ENCODE measurements at regions not wholly inside any gene's neighbourhood (a gene's known extent, or its start where the extent isn't known, plus 50 kb on each side); places are given as distances from the start of the nearest gene placed in this dataset.
"Not testable (repeated sequence)": the region's sequence is repeated elsewhere in the genome, so short reads cannot be mapped to it uniquely, and the experiment has no call there.

DNA sequence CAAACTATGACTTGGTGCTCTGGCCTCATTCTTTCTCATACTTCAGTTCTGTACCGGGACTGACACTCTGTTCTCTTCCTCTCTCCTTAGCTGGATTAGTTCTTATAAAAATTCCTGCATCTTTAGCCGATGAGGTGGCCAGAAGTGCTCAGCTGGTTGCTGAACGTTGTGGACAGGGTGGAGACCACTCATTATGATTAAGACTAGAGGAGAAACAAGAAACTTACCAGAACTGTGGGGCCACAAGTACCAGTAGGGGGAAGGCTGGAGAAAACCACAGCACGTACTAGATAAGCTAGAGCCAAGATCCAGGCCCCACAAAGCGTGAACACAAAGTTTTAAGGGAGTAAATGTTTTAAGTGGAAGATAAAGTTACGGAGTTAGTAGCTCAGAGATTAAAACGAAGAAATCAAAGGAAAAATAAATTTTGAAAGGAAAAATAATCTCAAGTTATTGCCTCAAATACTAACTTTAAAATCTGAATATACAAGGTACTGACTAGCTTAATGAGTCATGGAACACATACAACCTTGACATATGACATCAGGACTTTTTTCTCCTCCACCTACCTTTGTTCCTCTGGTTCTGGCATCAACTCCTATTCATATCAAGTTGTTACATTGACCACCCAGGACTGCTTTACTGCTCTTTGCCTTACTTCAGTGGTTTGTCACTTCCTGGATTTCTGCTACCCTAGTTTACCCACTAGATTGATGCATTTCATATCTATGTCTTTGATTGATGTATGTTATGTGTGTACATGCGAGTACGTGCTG is 469.0 kb downstream of the TFEC start:
- no peaks in the 10 kb centered on the region for H3K9me3 ChIP-seq (ENCODE audit: control insufficient read depth, insufficient read depth, low read length)
- no peaks in the 10 kb centered on the region for H3K36me3 ChIP-seq (ENCODE audit: insufficient read depth, low read length)
- no peaks in the 10 kb centered on the region for H3K4me1 ChIP-seq (ENCODE audit: insufficient read depth, low read length)
- no peak overlapping the region for H3K9ac ChIP-seq (ENCODE audit: low read depth, low read length)

DNA sequence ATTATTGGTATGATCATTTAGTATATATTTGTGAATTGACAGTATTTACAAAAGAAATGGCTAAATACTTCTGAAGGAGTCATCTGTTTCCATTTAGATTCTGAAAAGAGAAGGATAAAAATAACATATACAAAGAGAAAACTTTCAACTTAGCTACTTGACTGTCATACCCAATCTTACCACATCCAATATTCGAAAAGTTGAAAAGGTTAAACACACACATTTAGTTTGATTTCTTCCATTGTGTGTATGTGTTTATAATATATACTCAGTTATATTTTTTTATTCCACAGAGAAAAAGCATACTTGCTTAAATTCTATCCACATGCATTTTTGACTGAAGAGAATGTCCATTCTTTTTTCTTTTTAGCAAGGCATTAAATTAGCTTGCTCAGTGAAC is 470.7 kb downstream of the TFEC start:
- H3K36me3 ChIP-seq (ENCODE audit: insufficient read depth, low read length) = no peaks in the 10 kb centered on the region
- no peaks in the 10 kb centered on the region for H3K9me3 ChIP-seq (ENCODE audit: control insufficient read depth, insufficient read depth, low read length)
- H3K9ac ChIP-seq (ENCODE audit: low read depth, low read length) = no peak overlapping the region
- no peaks in the 10 kb centered on the region for H3K4me1 ChIP-seq (ENCODE audit: insufficient read depth, low read length)

DNA sequence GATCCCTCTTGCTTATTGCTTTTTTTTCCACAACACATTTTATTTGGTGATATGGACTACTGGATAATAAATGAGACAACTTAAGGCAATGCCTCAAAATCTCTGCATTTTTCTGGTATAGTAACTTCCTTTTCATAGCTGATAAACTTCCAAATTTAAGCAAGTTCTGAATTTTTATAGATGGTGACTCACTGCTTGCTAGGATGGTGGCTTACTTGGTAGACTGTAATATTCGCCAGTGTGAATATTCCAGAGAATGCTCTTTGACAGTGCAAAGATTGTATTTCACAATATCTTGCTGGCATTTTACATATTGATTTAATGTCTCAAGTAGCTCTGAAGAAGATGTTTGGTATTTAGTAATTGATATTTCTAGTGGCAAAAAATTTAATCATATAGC is 472.4 kb downstream of the TFEC start:
- no peaks in the 10 kb centered on the region for H3K4me1 ChIP-seq (ENCODE audit: insufficient read depth, low read length)
- no peak overlapping the region for H3K9ac ChIP-seq (ENCODE audit: low read depth, low read length)
- H3K9me3 ChIP-seq (ENCODE audit: control insufficient read depth, insufficient read depth, low read length) = no peaks in the 10 kb centered on the region
- no peaks in the 10 kb centered on the region for H3K36me3 ChIP-seq (ENCODE audit: insufficient read depth, low read length)

DNA sequence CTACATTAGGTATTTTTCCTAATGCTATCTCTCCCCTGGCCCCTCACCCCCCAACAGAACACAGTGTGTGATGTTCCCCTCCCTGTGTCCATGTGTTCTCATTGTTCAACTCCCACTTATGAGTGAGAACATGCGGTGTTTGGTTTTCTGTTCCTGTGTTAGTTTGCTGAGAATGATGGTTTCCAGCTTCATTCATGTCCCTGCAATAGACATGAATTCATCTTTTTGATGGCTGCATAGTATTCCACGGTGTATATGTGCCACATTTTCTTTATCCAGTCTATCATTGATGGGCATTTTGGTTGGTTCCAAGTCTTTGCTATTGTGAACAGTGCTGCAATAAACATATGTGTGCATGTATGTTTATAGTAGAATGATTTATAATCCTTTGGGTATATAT is 473.3 kb downstream of the TFEC start:
- not testable (repeated sequence) for H3K9ac ChIP-seq (ENCODE audit: low read depth, low read length); H3K36me3 ChIP-seq (ENCODE audit: insufficient read depth, low read length); H3K9me3 ChIP-seq (ENCODE audit: control insufficient read depth, insufficient read depth, low read length); H3K4me1 ChIP-seq (ENCODE audit: insufficient read depth, low read length)

DNA sequence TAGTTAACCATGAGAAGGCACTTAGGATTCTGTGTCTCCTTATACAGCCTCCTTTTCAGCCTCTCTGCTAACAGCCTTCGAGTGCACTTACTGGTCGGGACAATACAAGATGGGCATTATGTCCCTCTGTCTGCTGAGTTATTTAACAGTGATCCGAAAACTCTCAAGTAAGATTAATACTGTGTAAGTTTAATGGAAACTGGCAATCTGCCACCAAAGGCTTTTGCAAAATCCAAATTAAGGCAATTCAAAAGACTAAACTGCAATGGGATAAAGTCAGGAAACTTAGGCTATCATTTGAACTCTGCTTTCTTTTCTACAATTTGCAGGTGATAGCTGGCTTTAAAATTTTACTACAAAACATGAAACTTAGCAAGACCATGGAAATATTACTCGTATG is 477.8 kb downstream of the TFEC start:
- Histone ChIP-seq H3K9me3 (ENCODE audit: control insufficient read depth, insufficient read depth, low read length) (no peaks in the 10 kb centered on the region), H3K9ac (ENCODE audit: low read depth, low read length) (no peak overlapping the region)

DNA sequence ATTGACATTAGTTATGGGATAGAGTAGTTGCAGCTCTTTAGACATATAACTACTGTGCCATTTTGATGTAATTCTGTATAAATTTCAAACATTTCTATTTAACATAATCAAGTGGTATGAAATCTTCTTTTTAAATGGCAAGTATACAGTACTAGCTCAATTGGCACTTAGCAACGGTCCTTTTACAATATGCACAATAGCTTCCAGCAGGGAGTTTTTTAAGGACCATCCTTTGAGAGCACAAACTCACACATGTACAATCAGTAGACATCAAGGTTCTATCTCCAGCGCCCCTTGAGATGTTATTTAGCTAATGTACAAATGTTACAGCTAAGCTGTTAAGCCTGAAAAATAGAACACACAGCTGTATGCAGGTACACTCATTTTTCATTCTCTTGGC is 480.7 kb downstream of the TFEC start:
- Histone ChIP-seq H3K36me3 (ENCODE audit: insufficient read depth, low read length) (no peaks in the 10 kb centered on the region), H3K9ac (ENCODE audit: low read depth, low read length) (no peak overlapping the region), H3K9me3 (ENCODE audit: control insufficient read depth, insufficient read depth, low read length) (no peaks in the 10 kb centered on the region), H3K4me1 (ENCODE audit: insufficient read depth, low read length) (no peaks in the 10 kb centered on the region)

More for the DNA sequence above, 477.8 kb downstream of the TFEC start:
- H3K36me3 ChIP-seq (ENCODE audit: insufficient read depth, low read length) = no peaks in the 10 kb centered on the region
- no peaks in the 10 kb centered on the region for H3K4me1 ChIP-seq (ENCODE audit: insufficient read depth, low read length)

DNA sequence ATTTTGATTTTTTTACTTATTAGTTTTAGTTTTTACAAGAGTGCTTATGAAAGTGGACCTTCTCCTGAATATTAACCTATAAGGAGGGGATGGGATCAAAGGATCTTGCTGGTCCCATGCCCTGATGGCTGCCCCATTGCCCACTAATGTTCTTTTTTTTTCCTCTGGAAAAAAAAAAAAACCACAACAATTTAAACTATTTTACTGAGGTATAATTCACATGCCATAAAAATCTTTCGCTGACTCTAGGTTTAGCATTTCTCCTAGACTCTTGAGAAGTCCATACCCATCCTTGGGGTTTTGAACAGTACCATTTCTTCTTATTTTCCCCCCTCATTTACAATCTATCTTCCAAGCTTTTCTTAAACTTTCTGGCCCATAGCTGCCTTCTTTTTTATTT is 481.8 kb downstream of the TFEC start:
- Histone ChIP-seq H3K9ac (ENCODE audit: low read depth, low read length) (no peak overlapping the region), H3K4me1 (ENCODE audit: insufficient read depth, low read length) (no peaks in the 10 kb centered on the region), H3K36me3 (ENCODE audit: insufficient read depth, low read length) (no peaks in the 10 kb centered on the region), H3K9me3 (ENCODE audit: control insufficient read depth, insufficient read depth, low read length) (no peaks in the 10 kb centered on the region)

DNA sequence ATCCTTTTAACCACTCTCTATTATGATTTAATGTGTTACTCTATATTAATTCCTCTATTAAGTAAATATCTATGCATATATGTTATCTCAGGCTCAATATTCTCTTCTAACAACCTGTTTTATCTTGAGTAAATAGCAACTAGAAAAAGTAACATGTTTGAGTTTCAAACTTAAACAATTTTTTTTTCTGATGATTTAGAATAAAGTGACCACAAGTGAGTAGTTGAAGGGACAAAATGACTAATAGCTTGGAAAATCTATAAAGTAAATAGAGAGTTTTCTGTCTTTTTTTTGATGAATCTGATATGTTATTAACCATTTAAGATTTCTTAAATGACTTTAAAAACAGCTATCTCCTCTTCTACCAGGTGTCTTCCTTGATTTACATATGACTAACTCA is 483.8 kb downstream of the TFEC start:
- H3K36me3 ChIP-seq (ENCODE audit: insufficient read depth, low read length) = no peaks in the 10 kb centered on the region
- no peak overlapping the region for H3K9ac ChIP-seq (ENCODE audit: low read depth, low read length)
- no peaks in the 10 kb centered on the region for H3K9me3 ChIP-seq (ENCODE audit: control insufficient read depth, insufficient read depth, low read length)
- H3K4me1 ChIP-seq (ENCODE audit: insufficient read depth, low read length) = no peaks in the 10 kb centered on the region

DNA sequence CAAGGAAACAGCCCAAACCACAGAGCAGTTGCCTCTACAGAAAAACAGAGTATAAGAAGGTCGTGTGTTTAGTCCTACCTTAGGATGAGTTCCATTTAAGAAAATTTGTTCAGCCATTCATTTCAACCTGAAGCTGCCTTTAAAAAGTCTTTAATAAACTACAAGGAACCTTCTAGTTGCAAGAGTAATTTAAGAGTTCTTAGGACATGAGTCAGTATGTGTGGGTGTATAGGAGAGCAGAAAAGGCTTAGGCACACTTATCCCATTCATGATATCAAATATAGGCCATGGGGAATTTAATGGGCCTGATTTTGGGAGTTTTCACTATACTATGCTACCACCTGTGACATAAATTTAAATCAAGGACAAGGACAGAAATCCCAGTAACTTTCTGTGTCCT is 496.8 kb downstream of the TFEC start:
- no peaks in the 10 kb centered on the region for H3K36me3 ChIP-seq (ENCODE audit: insufficient read depth, low read length)
- no peaks in the 10 kb centered on the region for H3K9me3 ChIP-seq (ENCODE audit: control insufficient read depth, insufficient read depth, low read length)
- H3K4me1 ChIP-seq (ENCODE audit: insufficient read depth, low read length) = no peaks in the 10 kb centered on the region
- H3K9ac ChIP-seq (ENCODE audit: low read depth, low read length) = no peak overlapping the region

DNA sequence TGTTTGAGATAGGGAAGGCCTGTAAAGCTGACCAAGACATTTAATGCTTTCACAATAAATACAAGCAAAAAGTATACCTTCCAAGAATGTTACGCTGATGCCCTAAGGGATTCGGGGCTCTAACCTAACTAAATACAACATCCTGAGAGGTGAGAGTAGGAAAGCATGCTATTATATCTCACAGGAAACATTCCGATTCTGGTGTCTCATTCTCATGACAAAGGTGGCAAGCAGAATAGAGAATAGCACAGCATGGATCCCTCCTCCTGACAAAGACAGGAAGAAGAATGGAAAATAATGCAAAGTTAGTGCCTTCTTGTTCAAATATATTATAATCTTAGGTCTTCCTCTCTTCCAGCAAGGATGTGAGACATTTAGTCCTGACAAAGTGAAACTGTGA is 504.3 kb downstream of the TFEC start:
- H3K4me1 ChIP-seq (ENCODE audit: insufficient read depth, low read length) = peaks cover 9% of the 10 kb centered on the region; the same call in 1 of the 2 replicates

DNA sequence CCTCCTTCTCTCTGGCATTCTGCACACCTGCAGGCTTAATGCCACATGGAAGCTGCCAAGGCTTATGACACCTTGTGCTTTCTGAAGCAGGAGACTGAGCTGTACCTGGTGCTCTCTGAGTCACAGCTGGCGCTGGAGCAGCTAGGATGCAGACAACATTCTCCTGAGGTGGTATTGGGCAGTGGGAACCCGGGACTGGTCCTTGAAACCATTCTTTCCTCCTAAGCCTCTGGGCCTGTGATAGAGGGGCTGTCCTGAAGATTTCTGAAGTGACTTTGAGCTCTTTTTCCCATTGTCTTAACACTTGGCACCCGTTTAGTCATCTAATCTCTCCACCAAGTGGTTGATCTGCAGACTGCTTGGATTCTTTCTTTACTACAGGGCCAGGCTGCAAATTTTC is 508.4 kb downstream of the TFEC start:
- peaks cover 5% of the 10 kb centered on the region; the same call in 1 of the 2 replicates for H3K4me1 ChIP-seq (ENCODE audit: insufficient read depth, low read length)
- peaks cover 23% of the 10 kb centered on the region for H3K9me3 ChIP-seq (ENCODE audit: control insufficient read depth, insufficient read depth, low read length)
- no peaks in the 10 kb centered on the region; the same call in 1 of the 2 replicates for H3K36me3 ChIP-seq (ENCODE audit: insufficient read depth, low read length)
- no peak overlapping the region for H3K9ac ChIP-seq (ENCODE audit: low read depth, low read length)

More for the DNA sequence above, 504.3 kb downstream of the TFEC start:
- Histone ChIP-seq H3K9me3 (ENCODE audit: control insufficient read depth, insufficient read depth, low read length) (peaks cover 14% of the 10 kb centered on the region), H3K9ac (ENCODE audit: low read depth, low read length) (no peak overlapping the region), H3K36me3 (ENCODE audit: insufficient read depth, low read length) (no peaks in the 10 kb centered on the region; the same call in 1 of the 2 replicates)

DNA sequence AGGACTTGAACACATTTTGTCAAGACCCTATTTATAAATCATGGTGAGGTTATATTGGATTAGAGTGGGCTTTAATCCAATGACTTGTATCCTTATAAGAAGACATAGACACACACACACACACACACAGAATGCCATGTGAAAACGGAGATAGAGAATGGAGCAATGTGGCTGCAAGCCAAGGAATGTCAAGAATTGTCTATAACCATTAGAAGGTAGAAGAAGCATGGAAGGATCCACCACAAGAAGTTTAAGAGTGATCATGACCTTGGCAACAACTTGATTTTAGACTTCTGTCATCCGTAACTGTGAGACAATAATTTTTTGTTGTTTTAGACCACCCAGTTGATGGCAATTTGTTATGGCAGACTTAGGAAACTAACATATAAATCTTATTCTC is 514.2 kb downstream of the TFEC start:
- Histone ChIP-seq H3K9ac (ENCODE audit: low read depth, low read length) (no peak overlapping the region), H3K36me3 (ENCODE audit: insufficient read depth, low read length) (no peaks in the 10 kb centered on the region), H3K4me1 (ENCODE audit: insufficient read depth, low read length) (peaks cover 4% of the 10 kb centered on the region; the same call in 1 of the 2 replicates), H3K9me3 (ENCODE audit: control insufficient read depth, insufficient read depth, low read length) (peaks cover 9% of the 10 kb centered on the region)

DNA sequence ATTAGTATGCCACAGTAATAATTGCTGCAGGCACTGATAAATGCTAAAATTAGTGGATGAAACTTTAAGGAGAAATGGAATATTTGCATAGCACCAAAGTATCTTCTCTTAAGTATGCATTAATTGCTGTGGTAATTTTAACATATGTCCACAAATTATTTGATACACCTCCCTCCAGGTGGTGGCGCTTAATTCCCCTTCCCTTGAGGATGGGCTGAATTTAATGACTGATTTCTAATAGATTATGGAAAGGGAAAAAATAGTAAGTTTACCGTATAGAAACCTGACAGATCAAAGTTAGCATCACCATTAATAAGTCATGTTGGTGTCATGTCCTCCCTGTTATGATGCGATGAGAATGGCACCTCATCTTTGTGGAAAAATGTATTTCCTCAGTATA is 519.2 kb downstream of the TFEC start:
- no peaks in the 10 kb centered on the region for H3K9me3 ChIP-seq (ENCODE audit: control insufficient read depth, insufficient read depth, low read length)
- H3K36me3 ChIP-seq (ENCODE audit: insufficient read depth, low read length) = no peaks in the 10 kb centered on the region
- H3K4me1 ChIP-seq (ENCODE audit: insufficient read depth, low read length) = peaks cover 4% of the 10 kb centered on the region; the same call in 1 of the 2 replicates
- no peak overlapping the region for H3K9ac ChIP-seq (ENCODE audit: low read depth, low read length)

DNA sequence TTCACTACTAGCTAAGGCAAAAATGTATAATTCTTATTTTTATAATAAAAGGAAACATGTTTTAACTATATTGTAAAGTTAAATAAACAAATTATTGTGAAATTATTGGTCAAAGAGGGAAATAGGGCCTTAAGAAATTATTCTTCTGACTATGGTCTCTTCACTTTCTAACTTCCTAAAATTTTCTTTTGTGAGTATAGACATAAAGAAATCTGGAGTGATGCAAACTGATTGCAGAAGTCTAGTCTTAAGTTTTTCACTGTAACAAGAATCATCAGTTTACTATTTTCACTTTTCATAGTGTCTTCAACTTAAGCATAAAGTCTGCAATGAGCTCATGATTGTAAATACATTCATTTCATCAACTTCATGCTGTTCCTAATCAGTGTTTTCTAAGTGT is 525.4 kb downstream of the TFEC start:
- H3K9me3 ChIP-seq (ENCODE audit: control insufficient read depth, insufficient read depth, low read length) = no peaks in the 10 kb centered on the region; the same call in 1 of the 2 replicates
- no peaks in the 10 kb centered on the region for H3K36me3 ChIP-seq (ENCODE audit: insufficient read depth, low read length)
- no peak overlapping the region for H3K9ac ChIP-seq (ENCODE audit: low read depth, low read length)
- no peaks in the 10 kb centered on the region for H3K4me1 ChIP-seq (ENCODE audit: insufficient read depth, low read length)

DNA sequence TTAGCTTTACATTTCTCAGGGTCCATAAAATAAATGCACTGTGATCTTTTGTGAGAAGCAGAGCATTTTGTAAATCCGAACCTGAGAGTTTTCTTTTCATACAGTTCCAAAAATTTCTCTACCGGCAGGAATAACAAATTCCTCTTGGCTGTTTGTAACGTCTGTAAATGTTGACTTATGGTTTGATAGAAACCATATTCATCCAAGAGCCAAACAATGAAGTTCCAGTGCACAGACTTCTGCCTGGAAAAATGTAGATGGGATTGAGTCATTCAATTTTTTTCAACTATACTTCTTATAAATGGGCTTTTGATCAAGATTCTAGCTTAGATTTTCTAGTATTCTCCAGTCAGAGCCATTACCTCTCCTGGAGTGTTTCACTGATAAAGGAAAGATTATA is 530.6 kb downstream of the TFEC start:
- no peaks in the 10 kb centered on the region; the same call in 1 of the 2 replicates for H3K9me3 ChIP-seq (ENCODE audit: control insufficient read depth, insufficient read depth, low read length)
- H3K9ac ChIP-seq (ENCODE audit: low read depth, low read length) = no peak overlapping the region
- H3K36me3 ChIP-seq (ENCODE audit: insufficient read depth, low read length) = no peaks in the 10 kb centered on the region
- H3K4me1 ChIP-seq (ENCODE audit: insufficient read depth, low read length) = no peaks in the 10 kb centered on the region

Data from ES-I3 (cell line).